IMR-90 (cell line): ENCODE measurements at regions not wholly inside any gene's neighbourhood (a gene's known extent, or its start where the extent isn't known, plus 50 kb on each side); places are given as distances from the start of the nearest gene placed in this dataset.

Experiments
- CEBPB ChIP-seq: IDR thresholded peaks from 2 replicates; pipeline ENCODE4 v1.6.1; 2012; ENCODE audit warnings: low read depth, low read length, improper control_type of control experiment
- POLR2A ChIP-seq: IDR thresholded peaks from 2 replicates; pipeline ENCODE4 v1.6.1; 2012; ENCODE audit warnings: mild to moderate bottlenecking, low read depth, low read length
- TF ChIP-seq, protein P1 (sequence below): conservative IDR thresholded peaks from 2 replicates; pipeline ENCODE4 v1.5.1; 2012; ENCODE audit warnings: mild to moderate bottlenecking, low read depth, low read length, improper control_type of control experiment
- TF ChIP-seq, protein P2 (sequence below): fragments of 150-350 bp; IDR thresholded peaks from 2 replicates; pipeline ENCODE4 v1.6.1; 2016; ENCODE audit warnings: low read depth, mild to moderate bottlenecking, low read length, moderate library complexity, borderline replicate concordance

DNA sequence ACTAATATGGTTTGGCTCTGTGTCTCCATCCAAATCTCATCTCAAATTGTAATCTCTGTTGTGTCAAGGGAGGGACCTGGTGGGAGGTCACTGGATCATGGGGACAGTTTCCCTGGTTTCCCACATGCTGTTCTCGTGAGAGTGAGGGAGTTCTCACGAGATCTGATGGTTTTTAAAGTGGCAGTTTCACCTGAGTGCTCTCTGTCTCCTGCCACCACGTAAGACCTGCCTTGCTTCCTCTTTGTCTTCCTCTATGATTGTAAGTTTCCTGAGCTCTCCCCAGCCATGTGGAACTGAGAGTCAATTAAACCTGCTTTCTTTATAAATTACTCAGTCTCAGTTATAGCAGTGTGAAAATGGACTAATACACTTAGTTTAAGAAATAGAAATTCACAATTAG is 228.9 kb downstream of the CD47 start:
- TF ChIP-seq POLR2A (no peak), CEBPB (no peak)
- TF ChIP-seq, protein P1, sequence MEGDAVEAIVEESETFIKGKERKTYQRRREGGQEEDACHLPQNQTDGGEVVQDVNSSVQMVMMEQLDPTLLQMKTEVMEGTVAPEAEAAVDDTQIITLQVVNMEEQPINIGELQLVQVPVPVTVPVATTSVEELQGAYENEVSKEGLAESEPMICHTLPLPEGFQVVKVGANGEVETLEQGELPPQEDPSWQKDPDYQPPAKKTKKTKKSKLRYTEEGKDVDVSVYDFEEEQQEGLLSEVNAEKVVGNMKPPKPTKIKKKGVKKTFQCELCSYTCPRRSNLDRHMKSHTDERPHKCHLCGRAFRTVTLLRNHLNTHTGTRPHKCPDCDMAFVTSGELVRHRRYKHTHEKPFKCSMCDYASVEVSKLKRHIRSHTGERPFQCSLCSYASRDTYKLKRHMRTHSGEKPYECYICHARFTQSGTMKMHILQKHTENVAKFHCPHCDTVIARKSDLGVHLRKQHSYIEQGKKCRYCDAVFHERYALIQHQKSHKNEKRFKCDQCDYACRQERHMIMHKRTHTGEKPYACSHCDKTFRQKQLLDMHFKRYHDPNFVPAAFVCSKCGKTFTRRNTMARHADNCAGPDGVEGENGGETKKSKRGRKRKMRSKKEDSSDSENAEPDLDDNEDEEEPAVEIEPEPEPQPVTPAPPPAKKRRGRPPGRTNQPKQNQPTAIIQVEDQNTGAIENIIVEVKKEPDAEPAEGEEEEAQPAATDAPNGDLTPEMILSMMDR, result no peak
- TF ChIP-seq, protein P2, sequence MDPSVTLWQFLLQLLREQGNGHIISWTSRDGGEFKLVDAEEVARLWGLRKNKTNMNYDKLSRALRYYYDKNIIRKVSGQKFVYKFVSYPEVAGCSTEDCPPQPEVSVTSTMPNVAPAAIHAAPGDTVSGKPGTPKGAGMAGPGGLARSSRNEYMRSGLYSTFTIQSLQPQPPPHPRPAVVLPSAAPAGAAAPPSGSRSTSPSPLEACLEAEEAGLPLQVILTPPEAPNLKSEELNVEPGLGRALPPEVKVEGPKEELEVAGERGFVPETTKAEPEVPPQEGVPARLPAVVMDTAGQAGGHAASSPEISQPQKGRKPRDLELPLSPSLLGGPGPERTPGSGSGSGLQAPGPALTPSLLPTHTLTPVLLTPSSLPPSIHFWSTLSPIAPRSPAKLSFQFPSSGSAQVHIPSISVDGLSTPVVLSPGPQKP, result no peak
